ENCODE measurements at regions not wholly inside any gene's neighbourhood (a gene's known extent, or its start where the extent isn't known, plus 50 kb on each side); places are given as distances from the start of the nearest gene placed in this dataset.

GRCh38 chr4:188300385-188300784, 161.1 kb downstream of the TRIML1 start:
- TF ChIP-seq CTCF (IDR thresholded peaks at IDR 0.05) (no peak), POLR2A (IDR thresholded peaks at IDR 0.05) (no peak)
